CD4-positive, alpha-beta memory T cell (primary cell): ENCODE measurements at regions not wholly inside any gene's neighbourhood (a gene's known extent, or its start where the extent isn't known, plus 50 kb on each side); places are given as distances from the start of the nearest gene placed in this dataset.
A peak's percentile ranks its signal among the peaks of the same experiment; 100 is the strongest.

Experiments used
- CTCF ChIA-PET: fragments of 350-600 bp; sonication (Branson Sonifier 250); formaldehyde crosslinking; loops from one replicate; lab custom pipeline; 2021; ENCODE audit warnings: inconsistent platforms; ENCODE audit not compliant: partially characterized antibody; lab: Charles Lee
- POLR2A ChIA-PET: fragments of 350-600 bp; sonication (Branson Sonifier 250); formaldehyde crosslinking; loops from one replicate; lab custom pipeline; 2021; ENCODE audit not compliant: partially characterized antibody; lab: Charles Lee
- DNase-seq, 5 donors: peaks; one replicate each; pipeline versions ENCODE4 v3.0.0 to v3.0.0-alpha.2; 2020 to 2022; ENCODE audit warnings: mixed read lengths in 1 of 5
- H3K27ac ChIP-seq: one replicate; pipeline ENCODE4 v1.7.0; 2013; ENCODE audit warnings: low read depth, low read length
- H3K27me3 ChIP-seq: 2 replicates; pipeline ENCODE4 v1.7.0; 2013; ENCODE audit warnings: mild to moderate bottlenecking, low read length, moderate library complexity; ENCODE audit not compliant: insufficient read depth
- H3K36me3 ChIP-seq: 2 replicates; pipeline ENCODE4 v1.7.0; 2013; ENCODE audit warnings: mild to moderate bottlenecking, low read length, moderate library complexity; ENCODE audit not compliant: insufficient read depth
- H3K4me1 ChIP-seq: 2 replicates; pipeline ENCODE4 v1.7.0; 2013; ENCODE audit warnings: mild to moderate bottlenecking, low read length, moderate library complexity; ENCODE audit not compliant: insufficient read depth
- H3K4me3 ChIP-seq, 2 donors: one replicate each; pipeline ENCODE4 v1.7.0; 2013; ENCODE audit warnings: low read length in 2 of 2, mild to moderate bottlenecking in 1 of 2
- H3K9me3 ChIP-seq, 2 donors: one replicate each; pipeline ENCODE4 v1.7.0; 2013; ENCODE audit warnings: low read length in 2 of 2, control low read depth in 1 of 2; ENCODE audit not compliant: control insufficient read depth in 1 of 2
- H3K27ac Mint-ChIP-seq, 7 donors: one replicate each; pipeline ENCODE4 v1.8.0; 2020 to 2021; ENCODE audit warnings: mixed read lengths in 7 of 7, mild to moderate bottlenecking in 6 of 7, inconsistent platforms in 3 of 7, moderate library complexity in 3 of 7
- H3K27me3 Mint-ChIP-seq, 2 donors: one replicate each; pipeline ENCODE4 v1.8.0; 2020 to 2021; ENCODE audit warnings: mixed read lengths in 2 of 2
- H3K36me3 Mint-ChIP-seq, 2 donors: one replicate each; pipeline ENCODE4 v1.8.0; 2020 to 2021; ENCODE audit warnings: mixed read lengths in 2 of 2, inconsistent platforms in 1 of 2, mild to moderate bottlenecking in 1 of 2
- H3K4me1 Mint-ChIP-seq, 4 donors: one replicate each; pipeline ENCODE4 v1.8.0; 2020 to 2021; ENCODE audit warnings: mixed read lengths in 4 of 4, mild to moderate bottlenecking in 1 of 4
- H3K4me3 Mint-ChIP-seq, 8 donors: one replicate each; pipeline ENCODE4 v1.8.0; 2020 to 2021; ENCODE audit warnings: mixed read lengths in 8 of 8, mild to moderate bottlenecking in 7 of 8, moderate library complexity in 6 of 8, inconsistent platforms in 3 of 8
- H3K9me3 Mint-ChIP-seq, 8 donors: one replicate each; pipeline ENCODE4 v1.8.0; 2020 to 2021; ENCODE audit warnings: mixed read lengths in 8 of 8, mild to moderate bottlenecking in 5 of 8, inconsistent platforms in 3 of 8, moderate library complexity in 1 of 8
- intact Hi-C: fragments of 100-400 bp; cut with micrococcal nuclease; formaldehyde crosslinking; loops from one replicate; pipeline ENCODE4 v1.15.1; 2023

- intact Hi-C loops, result no loop called here
- H3K27me3 ChIP-seq, result no peaks in the 10 kb centered on the region
- peaks cover 0 to 2% (median 0%) of the 10 kb centered on the region in 4 donors for H3K4me1 Mint-ChIP-seq
- no peak overlapping the region for H3K4me3 Mint-ChIP-seq
- no peak overlapping the region for H3K27ac Mint-ChIP-seq
- no peak overlapping the region for H3K4me3 ChIP-seq
- ChIA-PET CTCF (no interaction called here), POLR2A (no interaction called here)
- no peaks in the 10 kb centered on the region for H3K36me3 ChIP-seq
- no peaks in the 10 kb centered on the region for H3K9me3 Mint-ChIP-seq
- H3K36me3 Mint-ChIP-seq, result no peaks in the 10 kb centered on the region
- H3K27ac ChIP-seq, result no peak overlapping the region
- peaks cover 5 to 7% of the 10 kb centered on the region in 2 donors for H3K27me3 Mint-ChIP-seq
- H3K9me3 ChIP-seq, result no peaks in the 10 kb centered on the region
- DNase-seq, result no peak
- no peaks in the 10 kb centered on the region for H3K4me1 ChIP-seq
These were observed 77.8 kb downstream of the RWDD3 start for GRCh38 chr1:95311762-95312161.

- no peaks in the 10 kb centered on the region for H3K9me3 Mint-ChIP-seq
- H3K27me3 Mint-ChIP-seq, result peaks cover 4 to 5% of the 10 kb centered on the region in 2 donors
- H3K27ac ChIP-seq, result no peak overlapping the region
- H3K27ac Mint-ChIP-seq, result no peak overlapping the region
- H3K36me3 Mint-ChIP-seq, result no peaks in the 10 kb centered on the region
- no peak overlapping the region for H3K4me3 Mint-ChIP-seq
- no peaks in the 10 kb centered on the region for H3K9me3 ChIP-seq
- H3K4me1 ChIP-seq, result no peaks in the 10 kb centered on the region
- no peaks in the 10 kb centered on the region for H3K27me3 ChIP-seq
- no peak for DNase-seq
- ChIA-PET CTCF (no interaction called here), POLR2A (no interaction called here)
- intact Hi-C loops, result no loop called here
- H3K36me3 ChIP-seq, result no peaks in the 10 kb centered on the region
- H3K4me3 ChIP-seq, result no peak overlapping the region
- H3K4me1 Mint-ChIP-seq, result peaks cover 0 to 2% (median 0%) of the 10 kb centered on the region in 4 donors
These were observed 78.2 kb downstream of the RWDD3 start for GRCh38 chr1:95312181-95312580.

GRCh38 chr1:95313527-95313926 lies 79.5 kb downstream of the RWDD3 start:
- ChIA-PET POLR2A (no interaction called here), CTCF (no interaction called here)
- Histone ChIP-seq H3K36me3 (no peaks in the 10 kb centered on the region), H3K4me3 (no peak overlapping the region), H3K9me3 (no peaks in the 10 kb centered on the region), H3K4me1 (no peaks in the 10 kb centered on the region), H3K27me3 (no peaks in the 10 kb centered on the region), H3K27ac (no peak overlapping the region)
- intact Hi-C loops, result no loop called here
- H3K9me3 Mint-ChIP-seq, result no peaks in the 10 kb centered on the region
- no peak overlapping the region for H3K4me3 Mint-ChIP-seq
- no peaks in the 10 kb centered on the region for H3K36me3 Mint-ChIP-seq
- H3K27me3 Mint-ChIP-seq, result peaks cover 2 to 5% of the 10 kb centered on the region in 2 donors
- H3K27ac Mint-ChIP-seq, result no peak overlapping the region
- H3K4me1 Mint-ChIP-seq, result peaks cover 0 to 2% (median 0%) of the 10 kb centered on the region in 4 donors
- no peak for DNase-seq

- H3K27ac ChIP-seq, result no peak overlapping the region
- H3K4me3 ChIP-seq, result no peak overlapping the region
- CTCF ChIA-PET, result no interaction called here
- no peak for DNase-seq
- H3K4me1 ChIP-seq, result no peaks in the 10 kb centered on the region
- Mint-ChIP-seq H3K27ac (no peak overlapping the region), H3K4me3 (no peak overlapping the region), H3K27me3 (peaks cover 2 to 7% of the 10 kb centered on the region in 2 donors), H3K9me3 (peaks cover 0 to 1% (median 0%) of the 10 kb centered on the region in 8 donors), H3K36me3 (no peaks in the 10 kb centered on the region), H3K4me1 (no peaks in the 10 kb centered on the region)
- POLR2A ChIA-PET, result no interaction called here
- intact Hi-C loops, result no loop called here
- H3K27me3 ChIP-seq, result no peaks in the 10 kb centered on the region
- H3K36me3 ChIP-seq, result no peaks in the 10 kb centered on the region
- H3K9me3 ChIP-seq, result no peaks in the 10 kb centered on the region
These were observed 87.5 kb downstream of the RWDD3 start for GRCh38 chr1:95321531-95321930.

GRCh38 chr1:95323123-95323522 lies 89.1 kb downstream of the RWDD3 start:
- no peak for DNase-seq
- H3K9me3 ChIP-seq, result no peaks in the 10 kb centered on the region
- H3K27me3 ChIP-seq, result no peaks in the 10 kb centered on the region
- POLR2A ChIA-PET, result no interaction called here
- H3K4me3 Mint-ChIP-seq, result no peak overlapping the region
- CTCF ChIA-PET, result no interaction called here
- H3K36me3 Mint-ChIP-seq, result no peaks in the 10 kb centered on the region
- H3K9me3 Mint-ChIP-seq, result peaks cover 0 to 1% (median 0%) of the 10 kb centered on the region in 8 donors
- no peaks in the 10 kb centered on the region for H3K4me1 Mint-ChIP-seq
- intact Hi-C loops, result no loop called here
- no peak overlapping the region for H3K27ac Mint-ChIP-seq
- no peaks in the 10 kb centered on the region for H3K4me1 ChIP-seq
- H3K36me3 ChIP-seq, result no peaks in the 10 kb centered on the region
- no peak overlapping the region for H3K27ac ChIP-seq
- H3K27me3 Mint-ChIP-seq, result peaks cover 3 to 7% of the 10 kb centered on the region in 2 donors
- no peak overlapping the region for H3K4me3 ChIP-seq

GRCh38 chr1:95325349-95325748 lies 91.3 kb downstream of the RWDD3 start:
- H3K36me3 Mint-ChIP-seq, result no peaks in the 10 kb centered on the region
- H3K36me3 ChIP-seq, result no peaks in the 10 kb centered on the region
- no peak for DNase-seq
- intact Hi-C loops, result no loop called here
- no peak overlapping the region for H3K4me3 ChIP-seq
- ChIA-PET POLR2A (no interaction called here), CTCF (no interaction called here)
- H3K9me3 Mint-ChIP-seq, result no peaks in the 10 kb centered on the region
- no peak overlapping the region for H3K4me3 Mint-ChIP-seq
- H3K27me3 ChIP-seq, result no peaks in the 10 kb centered on the region
- H3K27ac Mint-ChIP-seq, result no peak overlapping the region
- H3K9me3 ChIP-seq, result no peaks in the 10 kb centered on the region
- H3K4me1 Mint-ChIP-seq, result no peaks in the 10 kb centered on the region
- H3K27me3 Mint-ChIP-seq, result peaks cover 1 to 7% of the 10 kb centered on the region in 2 donors
- H3K27ac ChIP-seq, result no peak overlapping the region
- no peaks in the 10 kb centered on the region for H3K4me1 ChIP-seq

- Mint-ChIP-seq H3K4me1 (no peaks in the 10 kb centered on the region), H3K27ac (no peak overlapping the region), H3K27me3 (peaks cover 1 to 7% of the 10 kb centered on the region in 2 donors), H3K4me3 (peak overlapping the region in 1 of 8 donors; percentile 2), H3K36me3 (no peaks in the 10 kb centered on the region), H3K9me3 (no peaks in the 10 kb centered on the region)
- Histone ChIP-seq H3K36me3 (no peaks in the 10 kb centered on the region), H3K27ac (no peak overlapping the region), H3K4me1 (no peaks in the 10 kb centered on the region), H3K27me3 (no peaks in the 10 kb centered on the region), H3K4me3 (no peak overlapping the region), H3K9me3 (no peaks in the 10 kb centered on the region)
- CTCF ChIA-PET, result no interaction called here
- DNase-seq, result no peak
- POLR2A ChIA-PET, result no interaction called here
- intact Hi-C loops, result no loop called here
These were observed 92.0 kb downstream of the RWDD3 start for GRCh38 chr1:95326023-95326422.

- ChIA-PET POLR2A (no interaction called here), CTCF (no interaction called here)
- Mint-ChIP-seq H3K27me3 (peaks cover 1 to 2% of the 10 kb centered on the region in 2 donors), H3K4me3 (no peak overlapping the region), H3K9me3 (peaks cover 0 to 3% (median 0%) of the 10 kb centered on the region in 8 donors), H3K27ac (no peak overlapping the region), H3K36me3 (no peaks in the 10 kb centered on the region), H3K4me1 (no peaks in the 10 kb centered on the region)
- DNase-seq, result no peak
- Histone ChIP-seq H3K27ac (no peak overlapping the region), H3K9me3 (no peaks in the 10 kb centered on the region), H3K4me1 (no peaks in the 10 kb centered on the region), H3K36me3 (no peaks in the 10 kb centered on the region), H3K4me3 (no peak overlapping the region), H3K27me3 (no peaks in the 10 kb centered on the region)
- intact Hi-C loops, result no loop called here
These were observed 98.7 kb downstream of the RWDD3 start for GRCh38 chr1:95332754-95333153.
